Natural killer cell (primary cell): ENCODE measurements at regions not wholly inside any gene's neighbourhood (a gene's known extent, or its start where the extent isn't known, plus 50 kb on each side); places are given as distances from the start of the nearest gene placed in this dataset.

ENCODE experiments used
- ATAC-seq, 3 donors: fragments of 150-1000 bp in 2 of 3; fragments of 200-7000 bp in 1 of 3; cut with Tn5 transposase; 1 replicate in 1 of 3; 2 replicates in 2 of 3; pipeline ENCODE4 v1.10.0; 2021; ENCODE audit warnings: mild to moderate bottlenecking in 2 of 3, moderate library complexity in 2 of 3
- DNase-seq, 2 donors: peaks; one replicate each; pipeline versions ENCODE4 v3.0.0 to v3.0.0-alpha.2; 2013 to 2021; ENCODE audit warnings: mixed read lengths in 1 of 2
- H3K27ac ChIP-seq: one replicate; pipeline ENCODE4 v1.5.1; 2013; ENCODE audit warnings: mild to moderate bottlenecking, low read length
- H3K27me3 ChIP-seq: one replicate; pipeline ENCODE4 v1.6.1; 2013; ENCODE audit warnings: low read length; ENCODE audit not compliant: control insufficient read depth, insufficient read depth
- H3K36me3 ChIP-seq: one replicate; pipeline ENCODE4 v1.6.1; 2013; ENCODE audit warnings: low read length; ENCODE audit not compliant: control insufficient read depth, insufficient read depth
- H3K4me1 ChIP-seq: one replicate; pipeline ENCODE4 v1.6.1; 2013; ENCODE audit warnings: low read length; ENCODE audit not compliant: control insufficient read depth, insufficient read depth
- H3K4me3 ChIP-seq: one replicate; pipeline ENCODE4 v1.5.1; 2013; ENCODE audit warnings: low read length
- H3K9me3 ChIP-seq: one replicate; pipeline ENCODE4 v1.6.1; 2013; ENCODE audit warnings: low read length; ENCODE audit not compliant: control insufficient read depth, insufficient read depth
- H3K27ac Mint-ChIP-seq, 2 donors: one replicate each; pipeline ENCODE4 v1.8.0; 2022; ENCODE audit warnings: mild to moderate bottlenecking in 2 of 2, mixed read lengths in 2 of 2, moderate library complexity in 1 of 2
- H3K27me3 Mint-ChIP-seq, 2 donors: one replicate each; pipeline ENCODE4 v1.8.0; 2022; ENCODE audit warnings: low read depth in 2 of 2, mixed read lengths in 2 of 2
- H3K36me3 Mint-ChIP-seq: one replicate; pipeline ENCODE4 v1.8.0; 2022; ENCODE audit warnings: mixed read lengths
- H3K4me1 Mint-ChIP-seq, 2 donors: one replicate each; pipeline ENCODE4 v1.8.0; 2022; ENCODE audit warnings: mixed read lengths in 2 of 2
- H3K4me3 Mint-ChIP-seq: one replicate; pipeline ENCODE4 v1.8.0; 2022; ENCODE audit warnings: mild to moderate bottlenecking, moderate library complexity, mixed read lengths
- H3K9me3 Mint-ChIP-seq, 2 donors: one replicate each; pipeline ENCODE4 v1.8.0; 2022; ENCODE audit warnings: mixed read lengths in 2 of 2
- WGBS: methylation state at CpG from one replicate; pipeline ENCODE4 v1.1.7; 2013; ENCODE audit warnings: missing lambda C conversion rate; ENCODE audit not compliant: insufficient coverage; 5-methylcytosine and 5-hydroxymethylcytosine counted together
- intact Hi-C: fragments of 100-400 bp; cut with micrococcal nuclease; formaldehyde crosslinking; loops from one replicate; pipeline ENCODE4 v1.14.2; 2022
- TF ChIP-seq, protein P1 (sequence below): fragments of 200-600 bp; IDR thresholded peaks from one replicate; pipeline ENCODE4 v1.8.0; 2022; ENCODE audit warnings: antibody characterized with exemption

DNA sequence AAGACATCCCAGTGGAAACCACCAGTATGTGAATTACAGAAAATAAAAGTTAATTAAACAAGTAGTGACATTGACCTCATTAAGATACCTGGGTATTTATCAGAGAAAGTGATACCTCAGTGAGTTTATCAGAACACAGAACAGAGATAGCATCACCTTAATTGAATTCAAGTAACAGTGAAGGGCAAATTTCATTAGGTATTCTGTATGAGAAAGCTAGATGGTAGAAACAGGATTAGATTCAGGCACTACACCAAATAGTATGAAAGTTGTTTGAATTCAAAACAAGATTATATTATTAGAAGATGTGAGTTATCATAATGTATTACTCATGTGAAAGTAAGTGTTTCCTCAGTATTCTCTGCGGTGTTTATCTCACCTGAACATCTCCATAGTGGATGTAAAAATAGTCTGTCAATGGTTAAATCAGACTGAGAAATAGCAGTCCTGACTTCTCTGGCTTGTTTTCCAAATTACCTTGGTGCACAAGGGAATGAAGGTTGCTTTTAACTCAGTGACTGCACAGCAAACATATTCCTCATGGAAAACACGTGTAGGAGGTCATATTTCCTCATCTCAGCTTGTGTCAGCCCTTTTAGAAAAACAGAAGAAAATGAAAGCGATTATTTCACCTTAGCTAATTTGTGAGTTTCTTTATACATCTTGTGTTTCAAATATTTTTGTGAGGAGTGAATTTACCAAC, 79.9 kb upstream of the PCDH18 start:
- H3K36me3 ChIP-seq: no peaks in the 10 kb centered on the region
- WGBS: 20% methylated on average over 1 of the region's 3 CpGs
- no peaks in the 10 kb centered on the region for H3K36me3 Mint-ChIP-seq
- H3K27me3 ChIP-seq: no peaks in the 10 kb centered on the region
- DNase-seq: no peak
- ATAC-seq: no peak
- no peaks in the 10 kb centered on the region for H3K9me3 ChIP-seq
- H3K4me3 Mint-ChIP-seq: no peak overlapping the region
- peaks cover 3 to 9% of the 10 kb centered on the region in 2 donors for H3K9me3 Mint-ChIP-seq
- H3K27me3 Mint-ChIP-seq: no peaks in the 10 kb centered on the region
- intact Hi-C loops: no loop called here
- TF ChIP-seq, protein P1, sequence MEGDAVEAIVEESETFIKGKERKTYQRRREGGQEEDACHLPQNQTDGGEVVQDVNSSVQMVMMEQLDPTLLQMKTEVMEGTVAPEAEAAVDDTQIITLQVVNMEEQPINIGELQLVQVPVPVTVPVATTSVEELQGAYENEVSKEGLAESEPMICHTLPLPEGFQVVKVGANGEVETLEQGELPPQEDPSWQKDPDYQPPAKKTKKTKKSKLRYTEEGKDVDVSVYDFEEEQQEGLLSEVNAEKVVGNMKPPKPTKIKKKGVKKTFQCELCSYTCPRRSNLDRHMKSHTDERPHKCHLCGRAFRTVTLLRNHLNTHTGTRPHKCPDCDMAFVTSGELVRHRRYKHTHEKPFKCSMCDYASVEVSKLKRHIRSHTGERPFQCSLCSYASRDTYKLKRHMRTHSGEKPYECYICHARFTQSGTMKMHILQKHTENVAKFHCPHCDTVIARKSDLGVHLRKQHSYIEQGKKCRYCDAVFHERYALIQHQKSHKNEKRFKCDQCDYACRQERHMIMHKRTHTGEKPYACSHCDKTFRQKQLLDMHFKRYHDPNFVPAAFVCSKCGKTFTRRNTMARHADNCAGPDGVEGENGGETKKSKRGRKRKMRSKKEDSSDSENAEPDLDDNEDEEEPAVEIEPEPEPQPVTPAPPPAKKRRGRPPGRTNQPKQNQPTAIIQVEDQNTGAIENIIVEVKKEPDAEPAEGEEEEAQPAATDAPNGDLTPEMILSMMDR: no peak
- no peak overlapping the region for H3K4me3 ChIP-seq
- H3K27ac Mint-ChIP-seq: no peak overlapping the region
- H3K4me1 ChIP-seq: no peaks in the 10 kb centered on the region
- no peaks in the 10 kb centered on the region for H3K4me1 Mint-ChIP-seq
- H3K27ac ChIP-seq: no peak overlapping the region

- Mint-ChIP-seq H3K4me3 (no peak overlapping the region), H3K9me3 (peaks cover 3 to 8% of the 10 kb centered on the region in 2 donors), H3K4me1 (no peaks in the 10 kb centered on the region), H3K27me3 (no peaks in the 10 kb centered on the region), H3K27ac (no peak overlapping the region), H3K36me3 (no peaks in the 10 kb centered on the region)
- H3K4me3 ChIP-seq: no peak overlapping the region
- no peak for ATAC-seq
- DNase-seq: no peak
- no peaks in the 10 kb centered on the region for H3K27me3 ChIP-seq
- H3K4me1 ChIP-seq: no peaks in the 10 kb centered on the region
- no peak overlapping the region for H3K27ac ChIP-seq
- 71% methylated on average over 2 of the region's 2 CpGs for WGBS
- H3K9me3 ChIP-seq: no peaks in the 10 kb centered on the region
- intact Hi-C loops: no loop called here
- no peaks in the 10 kb centered on the region for H3K36me3 ChIP-seq
- TF ChIP-seq, protein P1: no peak
These were observed 78.7 kb upstream of the PCDH18 start for GRCh38 chr4:137610960-137611359.

DNA sequence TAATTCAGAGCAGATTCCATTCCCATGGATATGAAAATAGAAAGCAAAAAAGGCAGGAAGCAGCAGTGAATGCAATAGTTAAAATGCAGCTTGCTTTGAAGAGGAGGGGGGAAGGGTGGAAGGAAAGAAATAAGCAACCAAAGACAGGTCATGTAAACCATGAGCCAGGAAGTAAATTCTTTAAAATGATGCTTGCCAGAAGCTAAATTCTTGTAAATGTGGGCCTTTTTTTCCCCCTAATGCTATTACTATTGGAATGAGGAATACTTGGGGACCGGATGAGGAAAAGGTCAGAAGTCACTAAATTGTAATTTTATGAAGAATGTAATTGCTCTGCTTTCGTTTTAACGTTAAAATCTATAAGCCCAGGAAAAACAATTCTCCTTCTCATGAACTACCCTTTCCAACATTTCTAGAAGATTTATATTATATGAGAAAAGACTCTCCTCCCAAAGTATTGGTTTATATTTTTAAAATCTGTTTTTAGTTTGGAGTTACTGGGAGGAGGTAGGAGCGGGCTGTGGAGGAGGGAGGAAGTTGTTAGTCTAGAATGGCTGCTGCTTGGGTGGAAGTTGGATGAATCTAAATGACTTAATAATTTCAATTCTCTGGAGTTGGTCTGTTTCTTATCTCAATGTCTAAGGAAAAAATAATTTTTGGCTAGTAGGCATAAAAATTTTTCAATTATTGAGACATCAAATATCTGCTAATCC, 77.6 kb upstream of the PCDH18 start:
- TF ChIP-seq, protein P1: no peak
- intact Hi-C loops: no loop called here
- Mint-ChIP-seq H3K4me1 (no peaks in the 10 kb centered on the region), H3K9me3 (peaks cover 3 to 9% of the 10 kb centered on the region in 2 donors), H3K4me3 (no peak overlapping the region), H3K27ac (no peak overlapping the region), H3K36me3 (no peaks in the 10 kb centered on the region), H3K27me3 (no peaks in the 10 kb centered on the region)
- WGBS: 92% methylated on average over 1 of the region's 4 CpGs
- no peak for DNase-seq
- Histone ChIP-seq H3K4me3 (no peak overlapping the region), H3K27me3 (no peaks in the 10 kb centered on the region), H3K36me3 (no peaks in the 10 kb centered on the region), H3K9me3 (no peaks in the 10 kb centered on the region), H3K27ac (no peak overlapping the region), H3K4me1 (no peaks in the 10 kb centered on the region)
- no peak for ATAC-seq
